ENCODE measurements at regions not wholly inside any gene's neighbourhood (a gene's known extent, or its start where the extent isn't known, plus 50 kb on each side); places are given as distances from the start of the nearest gene placed in this dataset.

- no peak for DNase-seq (ENCODE audit: low read depth)
- TF ChIP-seq CTCF (IDR thresholded peaks at IDR 0.05; ENCODE audit: low read length, missing control alignments), result no peak
Measured at GRCh38 chr18:70503060-70503459, 214.2 kb downstream of the SOCS6 start.

DNA sequence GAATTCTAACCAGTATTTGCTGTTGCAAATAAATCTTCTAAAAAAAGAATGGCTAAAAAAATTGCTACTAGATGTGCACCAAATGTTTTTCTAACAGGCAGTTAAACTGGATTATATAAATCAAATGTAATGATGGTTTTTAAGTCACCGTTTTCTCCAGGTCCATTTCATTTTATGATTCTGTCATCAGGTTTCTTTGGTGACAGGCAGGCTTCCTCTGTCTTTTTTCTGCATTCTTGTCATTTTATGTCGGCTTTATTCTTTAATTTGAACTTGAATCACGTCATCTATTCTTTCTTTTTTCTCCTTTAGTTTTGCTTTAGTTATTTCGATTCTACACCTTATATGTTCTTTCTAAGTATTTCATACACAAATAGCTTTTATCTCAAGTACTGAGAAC, 212.5 kb downstream of the SOCS6 start:
- no peak overlapping the region for H3K4me3 ChIP-seq (replicated peaks; ENCODE audit: low read depth, low read length)
- no peak for TF ChIP-seq CTCF (IDR thresholded peaks at IDR 0.05; ENCODE audit: low read length, missing control alignments)
- DNase-seq (ENCODE audit: low read depth), result no peak

More at GRCh38 chr18:70503060-70503459, 214.2 kb downstream of the SOCS6 start:
- H3K4me3 ChIP-seq (replicated peaks; ENCODE audit: low read depth, low read length), result no peak overlapping the region

- H3K4me3 ChIP-seq (replicated peaks; ENCODE audit: low read depth, low read length), result no peak overlapping the region
- no peak for TF ChIP-seq CTCF (IDR thresholded peaks at IDR 0.05; ENCODE audit: low read length, missing control alignments)
- no peak for DNase-seq (ENCODE audit: low read depth)
Measured at GRCh38 chr18:70500748-70501147, 211.9 kb downstream of the SOCS6 start.

DNA sequence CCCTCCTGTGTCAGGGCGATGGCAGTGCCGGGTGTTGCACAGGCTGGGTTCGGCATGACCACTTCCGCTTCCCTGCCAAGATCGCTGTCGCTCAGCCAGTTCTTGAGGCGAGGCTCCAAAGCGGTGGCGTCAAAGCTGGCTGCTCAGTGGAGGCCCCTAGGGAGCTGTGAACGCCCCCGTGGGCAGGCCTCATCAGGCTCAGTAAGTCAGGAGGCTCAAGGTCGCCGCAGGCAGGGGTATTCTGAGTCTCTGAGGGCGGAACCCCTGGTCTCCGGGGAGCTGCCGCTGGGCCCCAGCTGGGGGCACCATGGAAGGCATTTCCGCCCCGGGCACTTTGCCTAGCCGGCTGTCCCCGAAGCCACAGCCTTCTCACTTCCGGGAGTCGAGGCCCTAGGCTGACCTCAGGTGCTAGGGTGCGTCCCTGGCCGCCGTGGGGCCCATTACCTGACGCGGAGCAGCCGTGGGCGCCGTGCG, 210.4 kb downstream of the SOCS6 start:
- no peak overlapping the region for H3K4me3 ChIP-seq (replicated peaks; ENCODE audit: low read depth, low read length)
- no peak for DNase-seq (ENCODE audit: low read depth)
- TF ChIP-seq CTCF (IDR thresholded peaks at IDR 0.05; ENCODE audit: low read length, missing control alignments), result no peak

DNA sequence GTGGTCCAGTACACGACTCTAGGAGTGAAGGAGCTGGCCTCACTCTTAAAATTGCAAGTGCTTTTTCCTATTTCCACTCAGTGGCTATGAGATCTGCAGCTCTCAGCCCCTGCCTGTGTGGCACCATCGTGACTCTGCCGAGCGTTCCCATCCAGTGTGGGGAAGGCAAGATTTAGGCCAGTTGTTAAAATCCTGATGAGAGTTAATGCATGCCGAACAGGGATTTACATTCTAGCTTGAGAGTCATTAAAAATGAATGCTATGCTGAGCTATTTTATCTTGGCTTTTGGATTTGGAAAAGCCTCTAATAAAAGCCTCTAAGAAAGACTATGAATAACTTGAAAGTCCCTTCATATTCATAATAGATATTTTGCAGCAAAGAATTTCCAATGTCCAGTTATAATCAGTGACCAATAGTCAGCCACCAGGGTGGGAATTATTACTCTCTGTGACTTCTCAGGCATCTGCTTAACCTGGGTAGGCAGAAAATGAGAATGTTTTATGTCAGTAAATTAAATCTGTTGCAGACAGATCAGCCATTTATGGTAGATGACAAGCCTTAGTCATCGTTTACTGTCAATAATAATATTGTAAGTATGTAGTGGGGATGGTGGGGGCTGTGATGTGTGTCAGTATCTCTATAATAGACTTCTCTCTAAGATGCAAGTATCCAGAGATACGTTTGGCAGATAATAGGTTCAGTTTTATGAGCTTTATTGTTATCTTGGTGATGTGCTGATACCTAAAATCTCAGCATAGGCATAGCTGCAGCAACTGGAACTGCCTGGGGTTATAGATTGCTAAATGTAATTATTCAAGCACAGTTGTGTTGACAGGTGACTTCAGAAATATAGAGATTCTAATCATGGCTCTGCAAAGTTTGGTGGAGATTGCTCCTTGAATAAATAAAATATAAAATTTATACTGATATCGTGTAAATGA, 207.8 kb downstream of the SOCS6 start:
- TF ChIP-seq CTCF (IDR thresholded peaks at IDR 0.05; ENCODE audit: low read length, missing control alignments), result no peak

GRCh38 chr18:70494524-70494923, 205.7 kb downstream of the SOCS6 start:
- TF ChIP-seq CTCF (IDR thresholded peaks at IDR 0.05; ENCODE audit: low read length, missing control alignments), result no peak
- H3K4me3 ChIP-seq (replicated peaks; ENCODE audit: low read depth, low read length), result no peak overlapping the region
- DNase-seq (ENCODE audit: low read depth), result no peak

More for the DNA sequence above, 207.8 kb downstream of the SOCS6 start:
- no peak for DNase-seq (ENCODE audit: low read depth)
- no peak overlapping the region for H3K4me3 ChIP-seq (replicated peaks; ENCODE audit: low read depth, low read length)
